H1 (cell line): ENCODE measurements at regions not wholly inside any gene's neighbourhood (a gene's known extent, or its start where the extent isn't known, plus 50 kb on each side); places are given as distances from the start of the nearest gene placed in this dataset.

Experiments used
- CTCF ChIA-PET: fragments of 300-600 bp; sonication (Branson Sonifier 250); formaldehyde crosslinking; loops from one replicate; lab custom pipeline; 2021; ENCODE audit not compliant: partially characterized antibody; lab: Charles Lee
- POLR2A ChIA-PET: fragments of 300-600 bp; sonication (Branson Sonifier 250); formaldehyde crosslinking; loops from one replicate; lab custom pipeline; 2021; ENCODE audit warnings: inconsistent platforms; ENCODE audit not compliant: partially characterized antibody; lab: Charles Lee
- DNase-seq, 2 experiments: peaks; one replicate each; pipeline versions ENCODE4 v3.0.0 to v3.0.0-alpha.2; 2010 to 2022; ENCODE audit warnings: low spot score in 2 of 2, low read depth in 1 of 2, mixed read lengths in 1 of 2
- FAIRE-seq: peaks from 2 replicates; lab custom pipeline; 2011; peaks lifted over from hg19 to GRCh38; lab: Jason Lieb, UNC
- H2AFZ ChIP-seq: 2 replicates; pipeline ENCODE4 v1.8.1; 2012; ENCODE audit warnings: low read length, inconsistent platforms
- H2AK5ac ChIP-seq: 2 replicates; pipeline ENCODE4 v1.6.1; 2013; ENCODE audit warnings: low read depth, low read length
- H2BK120ac ChIP-seq: replicated peaks from 2 replicates; pipeline ENCODE3; 2013; ENCODE audit warnings: low read depth, low read length, inconsistent platforms
- H2BK12ac ChIP-seq: 2 replicates; pipeline ENCODE4 v1.6.1; 2013; ENCODE audit warnings: low read depth, low read length
- H2BK15ac ChIP-seq: 2 replicates; pipeline ENCODE4 v1.6.1; 2013; ENCODE audit warnings: low read length
- H2BK20ac ChIP-seq: 2 replicates; pipeline ENCODE4 v1.6.1; 2013; ENCODE audit warnings: low read length
- H2BK5ac ChIP-seq: 2 replicates; pipeline ENCODE4 v1.6.1; 2013; ENCODE audit warnings: low read depth, low read length
- H3K14ac ChIP-seq: 2 replicates; pipeline ENCODE4 v1.6.1; 2013; ENCODE audit warnings: inconsistent platforms; ENCODE audit not compliant: insufficient read length
- H3K18ac ChIP-seq: 2 replicates; pipeline ENCODE4 v1.6.1; 2013; ENCODE audit warnings: low read length; ENCODE audit errors: extremely low read depth
- H3K23ac ChIP-seq: 2 replicates; pipeline ENCODE4 v1.6.1; 2013; ENCODE audit warnings: inconsistent platforms; ENCODE audit not compliant: insufficient read length
- H3K23me2 ChIP-seq: 2 replicates; pipeline ENCODE4 v1.6.1; 2013; ENCODE audit warnings: low read depth, low read length
- H3K27ac ChIP-seq: 2 replicates; pipeline ENCODE4 v1.6.1; 2011; ENCODE audit warnings: low read depth, low read length, inconsistent platforms
- H3K27me3 ChIP-seq, 4 experiments: replicated peaks in 1 of 4; 1 replicate in 1 of 4; 2 replicates in 3 of 4; pipeline versions ENCODE4 v1.6.1 to v1.8.1; 2011 to 2013; ENCODE audit warnings: low read length in 3 of 4, mild to moderate bottlenecking in 3 of 4, inconsistent platforms in 2 of 4, mixed read lengths in 2 of 4, moderate library complexity in 1 of 4; ENCODE audit not compliant: control insufficient read depth in 3 of 4, insufficient read depth in 3 of 4; ENCODE audit errors: extremely low read depth in 1 of 4
- H3K36me3 ChIP-seq, 4 experiments: 2 replicates each; pipeline versions ENCODE4 v1.6.1 to v1.8.1; 2011 to 2013; ENCODE audit warnings: mild to moderate bottlenecking in 4 of 4, low read length in 3 of 4, moderate library complexity in 2 of 4, control low read depth in 1 of 4, inconsistent platforms in 1 of 4; ENCODE audit not compliant: insufficient read depth in 4 of 4, control insufficient read depth in 2 of 4
- H3K4ac ChIP-seq: replicated peaks from 2 replicates; pipeline ENCODE3; 2013; ENCODE audit warnings: low read length, low read depth, mixed read lengths, inconsistent platforms; ENCODE audit not compliant: insufficient read length
- H3K4me1 ChIP-seq, 4 experiments: replicated peaks in 1 of 4; 1 replicate in 1 of 4; 2 replicates in 3 of 4; pipeline versions ENCODE4 v1.6.1 to v1.8.1; 2011 to 2013; ENCODE audit warnings: low read length in 3 of 4, inconsistent platforms in 2 of 4, mixed read lengths in 1 of 4; ENCODE audit not compliant: insufficient read depth in 4 of 4, control insufficient read depth in 3 of 4
- H3K4me2 ChIP-seq, 2 experiments: 2 replicates each; pipeline versions ENCODE4 v1.6.1 to v1.8.1; 2011 to 2013; ENCODE audit warnings: low read depth in 2 of 2, low read length in 2 of 2, control low read depth in 1 of 2, inconsistent platforms in 1 of 2, mild to moderate bottlenecking in 1 of 2; ENCODE audit not compliant: insufficient read depth in 1 of 2
- H3K4me3 ChIP-seq, 4 experiments: fragments of 200-600, 300-600 bp in 1 of 4; sonication (generic), shearing (Covaris generic), sonication (Bioruptor Twin) in 1 of 4; 2 replicates each; pipeline versions ENCODE4 v1.5.1 to v1.8.1; 2011 to 2016; ENCODE audit warnings: low read length in 4 of 4, low read depth in 3 of 4, control low read depth in 2 of 4, inconsistent platforms in 2 of 4, mild to moderate bottlenecking in 2 of 4, mixed read lengths in 1 of 4, moderate library complexity in 1 of 4; ENCODE audit not compliant: insufficient read depth in 2 of 4; ENCODE audit errors: extremely low read depth in 1 of 4
- H3K56ac ChIP-seq: replicated peaks from 2 replicates; pipeline ENCODE3; 2013; ENCODE audit warnings: low read depth, mild to moderate bottlenecking, mixed read lengths, low read length, inconsistent platforms; ENCODE audit not compliant: insufficient read length
- H3K79me1 ChIP-seq: 2 replicates; pipeline ENCODE4 v1.6.1; 2013; ENCODE audit warnings: low read depth, low read length, control low read depth
- H3K79me2 ChIP-seq, 2 experiments: 2 replicates each; pipeline versions ENCODE4 v1.6.1 to v1.8.1; 2012 to 2013; ENCODE audit warnings: low read length in 2 of 2, mild to moderate bottlenecking in 2 of 2, inconsistent platforms in 1 of 2; ENCODE audit not compliant: insufficient read depth in 2 of 2, control insufficient read depth in 1 of 2
- H3K9ac ChIP-seq, 4 experiments: replicated peaks in 1 of 4; 1 replicate in 1 of 4; 2 replicates in 3 of 4; pipeline versions ENCODE4 v1.6.1 to v1.8.1; 2011 to 2013; ENCODE audit warnings: low read depth in 3 of 4, low read length in 3 of 4, control low read depth in 2 of 4, mild to moderate bottlenecking in 2 of 4, moderate library complexity in 2 of 4, inconsistent platforms in 1 of 4; ENCODE audit errors: extremely low read depth in 1 of 4
- H3K9me3 ChIP-seq, 2 experiments: 2 replicates each; pipeline versions ENCODE4 v1.6.1 to v1.8.1; 2012 to 2013; ENCODE audit warnings: mild to moderate bottlenecking in 2 of 2, moderate library complexity in 2 of 2, control low read depth in 1 of 2, inconsistent platforms in 1 of 2, low read depth in 1 of 2, low read length in 1 of 2, mixed read lengths in 1 of 2; ENCODE audit not compliant: insufficient read depth in 2 of 2
- H4K20me1 ChIP-seq, 2 experiments: replicated peaks in 1 of 2; 2 replicates each; pipeline versions ENCODE3 to v1.8.1; 2011 to 2013; ENCODE audit warnings: inconsistent platforms in 2 of 2, low read length in 2 of 2, mild to moderate bottlenecking in 1 of 2; ENCODE audit not compliant: insufficient read depth in 2 of 2, control insufficient read depth in 1 of 2
- H4K5ac ChIP-seq: 2 replicates; pipeline ENCODE4 v1.6.1; 2013; ENCODE audit warnings: low read length, low read depth, mixed read lengths, inconsistent platforms; ENCODE audit not compliant: insufficient read length
- H4K8ac ChIP-seq: 2 replicates; pipeline ENCODE4 v1.8.0; 2013; ENCODE audit warnings: mild to moderate bottlenecking, moderate library complexity, low read length, inconsistent platforms; ENCODE audit not compliant: insufficient read depth; ENCODE audit errors: extremely low read depth
- H4K91ac ChIP-seq: replicated peaks from 2 replicates; pipeline ENCODE3; 2013; ENCODE audit warnings: low read length, mixed read lengths, inconsistent platforms; ENCODE audit not compliant: insufficient read length
- ATF3 ChIP-seq: IDR thresholded peaks from 2 replicates; pipeline ENCODE4 v1.6.1; 2011; ENCODE audit warnings: low read depth, mild to moderate bottlenecking, low read length; ENCODE audit not compliant: insufficient read depth
- EP300 ChIP-seq, 2 experiments: IDR thresholded peaks; 1 replicate in 1 of 2; 2 replicates in 1 of 2; pipeline ENCODE4 v1.6.1; 2011 to 2012; ENCODE audit warnings: low read depth in 2 of 2, low read length in 2 of 2, mild to moderate bottlenecking in 2 of 2, borderline replicate concordance in 1 of 2, inconsistent platforms in 1 of 2, moderate library complexity in 1 of 2
- KDM1A ChIP-seq: fragments of 200-600, 300-600 bp; sonication (generic); IDR thresholded peaks from 2 replicates; pipeline ENCODE4 v1.7.1; 2016; ENCODE audit warnings: mild to moderate bottlenecking, low read length, borderline replicate concordance
- KDM4A ChIP-seq: IDR thresholded peaks from one replicate; pipeline ENCODE4 v1.7.1; 2012; ENCODE audit warnings: low read depth, mild to moderate bottlenecking, moderate library complexity, low read length, inconsistent platforms; ENCODE audit not compliant: severe bottlenecking
- POLR2A ChIP-seq, 2 experiments: IDR thresholded peaks; 1 replicate in 1 of 2; 2 replicates in 1 of 2; pipeline ENCODE4 v1.6.1; 2011; ENCODE audit warnings: low read depth in 2 of 2, low read length in 2 of 2, mild to moderate bottlenecking in 2 of 2; ENCODE audit errors: control extremely low read depth in 1 of 2
- RFX5 ChIP-seq: IDR thresholded peaks from 2 replicates; pipeline ENCODE4 v1.6.1; 2011; ENCODE audit warnings: low read depth, low read length, improper control_type of control experiment, borderline replicate concordance
- RNF2 ChIP-seq: fragments of 200-900, 300-1000 bp; sonication (generic); IDR thresholded peaks from 2 replicates; pipeline ENCODE4 v1.7.1; 2016; ENCODE audit warnings: borderline replicate concordance, low read depth, mild to moderate bottlenecking, antibody characterized with exemption, low read length; ENCODE audit not compliant: poor library complexity, severe bottlenecking; ENCODE audit errors: missing control alignments
- RXRA ChIP-seq: IDR thresholded peaks from 2 replicates; pipeline ENCODE4 v1.6.1; 2011; ENCODE audit warnings: low read depth, mild to moderate bottlenecking, low read length, moderate library complexity; ENCODE audit not compliant: insufficient read depth
- SAP30 ChIP-seq: fragments of 300-600 bp; sonication (generic); IDR thresholded peaks from 2 replicates; pipeline ENCODE4 v1.7.1; 2012; ENCODE audit warnings: low read length, moderate library complexity, mild to moderate bottlenecking, inconsistent platforms; ENCODE audit not compliant: insufficient read depth, insufficient replicate concordance
- SIRT6 ChIP-seq: IDR thresholded peaks from one replicate; pipeline ENCODE4 v1.7.1; 2012; ENCODE audit warnings: low read length, inconsistent platforms
- SP1 ChIP-seq: IDR thresholded peaks from 2 replicates; pipeline ENCODE4 v1.6.1; 2011; ENCODE audit warnings: low read depth, low read length
- SUZ12 ChIP-seq: fragments of 200-600 bp; sonication (generic); IDR thresholded peaks from 2 replicates; pipeline ENCODE4 v1.6.1; 2012; ENCODE audit warnings: mild to moderate bottlenecking, inconsistent platforms, low read length, moderate library complexity, mixed read lengths
- TEAD4 ChIP-seq: IDR thresholded peaks from 2 replicates; pipeline ENCODE4 v1.6.1; 2012; ENCODE audit warnings: low read depth, low read length, inconsistent platforms, mixed read lengths
- WGBS, 2 experiments: shearing (Covaris generic) in 1 of 2; methylation state at CpG; one replicate each; pipeline versions ENCODE4 v1.1.6 to v1.1.7; 2013 to 2015; ENCODE audit warnings: low lambda C conversion rate in 2 of 2, mixed read lengths in 2 of 2, inconsistent platforms in 1 of 2, low coverage in 1 of 2, missing lambda C conversion rate in 1 of 2; ENCODE audit not compliant: insufficient replicate concordance in 2 of 2, insufficient coverage in 1 of 2, insufficient read length in 1 of 2; ENCODE audit errors: extremely low coverage in 1 of 2, missing lambda C conversion rate in 1 of 2; 5-methylcytosine and 5-hydroxymethylcytosine counted together

GRCh38 chr9:19650312-19650711 lies 138.5 kb downstream of the SLC24A2 start:
- CTCF ChIA-PET: interaction anchor here (0.6 to 1.7 kb wide), 7 partner anchors 8 to 185 kb away, joined by 3 to 6 read pairs (median 3); no protein-coding TSS in a partner anchor
- no peak overlapping the region for H4K91ac ChIP-seq

More at GRCh38 chr9:19650312-19650711, 138.5 kb downstream of the SLC24A2 start:
- H3K9ac ChIP-seq: no peak overlapping the region
- H3K79me1 ChIP-seq: no peaks in the 10 kb centered on the region; the same call in 1 of the 2 replicates
- H2AFZ ChIP-seq: no peak overlapping the region
- no peak overlapping the region for H3K4me2 ChIP-seq
- no peak overlapping the region for H2BK15ac ChIP-seq
- no peak for DNase-seq
- H3K9me3 ChIP-seq: no peaks in the 10 kb centered on the region
- H3K18ac ChIP-seq: no peak overlapping the region
- H3K4me1 ChIP-seq: no peaks in the 10 kb centered on the region
- no peak overlapping the region for H3K14ac ChIP-seq
- no peaks in the 10 kb centered on the region; the same call in 1 of the 2 replicates for H3K23me2 ChIP-seq
- H3K4ac ChIP-seq: no peak overlapping the region
- H4K8ac ChIP-seq: no peak overlapping the region
- H3K23ac ChIP-seq: no peak overlapping the region
- H4K20me1 ChIP-seq: no peaks in the 10 kb centered on the region
- H3K56ac ChIP-seq: no peak overlapping the region
- no peak overlapping the region for H2BK5ac ChIP-seq
- no peak for FAIRE-seq
- 85% methylated on average over 2 of the region's 2 CpGs; no CpG with 5 or more reads in 1 of the 2 experiments for WGBS, 2 experiments
- H3K79me2 ChIP-seq: no peaks in the 10 kb centered on the region
- H3K27me3 ChIP-seq: peaks cover 0 to 1% (median 0%) of the 10 kb centered on the region in 4 experiments; a peak in 1 of 7 replicates
- H3K36me3 ChIP-seq: no peaks in the 10 kb centered on the region
- no peak overlapping the region for H2BK120ac ChIP-seq
- H2AK5ac ChIP-seq: no peak overlapping the region
- no peak overlapping the region for H3K4me3 ChIP-seq
- no peak for TF ChIP-seq RFX5
- no peak for TF ChIP-seq SIRT6
- no peak for TF ChIP-seq TEAD4
- no peak for TF ChIP-seq EP300 (IDR thresholded peaks at IDR 0.05; ENCODE audit: borderline replicate concordance in 1 of 2, low read depth in 2 of 2, low read length in 2 of 2)
- TF ChIP-seq SUZ12: no peak
- TF ChIP-seq ATF3: no peak
- no peak for TF ChIP-seq KDM4A
- TF ChIP-seq RNF2: no peak
- TF ChIP-seq POLR2A (IDR thresholded peaks at IDR 0.05; ENCODE audit: control extremely low read depth in 1 of 2, low read depth in 2 of 2, low read length in 2 of 2): no peak
- no peak for TF ChIP-seq RXRA
- no peak for TF ChIP-seq SP1
- no peak for TF ChIP-seq KDM1A
- no peak for TF ChIP-seq SAP30
- TF ChIP-seq, all 59 proteins: peak for 0
- Histone ChIP-seq H2BK20ac (no peak overlapping the region), H2BK12ac (no peak overlapping the region), H4K5ac (no peak overlapping the region), H3K27ac (no peak overlapping the region)
- POLR2A ChIA-PET: no interaction called here
